ENCODE measurements at regions not wholly inside any gene's neighbourhood (a gene's known extent, or its start where the extent isn't known, plus 50 kb on each side); places are given as distances from the start of the nearest gene placed in this dataset.
"Not testable (repeated sequence)": the region's sequence is repeated elsewhere in the genome, so short reads cannot be mapped to it uniquely, and the experiment has no call there.

- H3K79me1 ChIP-seq (replicated peaks; ENCODE audit: low read length, poor library complexity, severe bottlenecking); H3K27me3 ChIP-seq (ENCODE audit: control insufficient read depth in 1 of 2, insufficient read depth in 1 of 2, low read length in 2 of 2); DNase-seq; H4K8ac ChIP-seq (ENCODE audit: low read length); H3K4ac ChIP-seq (ENCODE audit: low read depth in 1 of 2, low read length in 2 of 2); H3K36me3 ChIP-seq (ENCODE audit: control insufficient read depth in 1 of 2, insufficient read depth in 2 of 2, low read depth in 1 of 2, low read length in 2 of 2); H3K23ac ChIP-seq (ENCODE audit: low read length in 2 of 2); H3K9ac ChIP-seq (ENCODE audit: low read length); H3K4me1 ChIP-seq (ENCODE audit: control insufficient read depth, insufficient read depth, low read depth, low read length); H3K4me2 ChIP-seq (ENCODE audit: low read length, poor library complexity, severe bottlenecking); H3K9me3 ChIP-seq (ENCODE audit: control insufficient read depth, low read length); H2BK120ac ChIP-seq (ENCODE audit: low read depth, low read length); H3K18ac ChIP-seq (ENCODE audit: low read depth in 1 of 2, low read length in 2 of 2); H2BK5ac ChIP-seq (ENCODE audit: low read depth, low read length, poor library complexity, severe bottlenecking); H2AK5ac ChIP-seq (ENCODE audit: low read length, severe bottlenecking); H2AFZ ChIP-seq (ENCODE audit: low read depth, low read length); H2BK12ac ChIP-seq (ENCODE audit: low read length in 2 of 2); H4K91ac ChIP-seq (ENCODE audit: low read length); H3K4me3 ChIP-seq (ENCODE audit: insufficient read depth in 1 of 2, low read depth in 1 of 2, low read length in 2 of 2); H3K27ac ChIP-seq (ENCODE audit: low read length, poor library complexity, severe bottlenecking); H3K14ac ChIP-seq (ENCODE audit: low read length in 2 of 2); H2BK15ac ChIP-seq (ENCODE audit: low read depth, poor library complexity, severe bottlenecking): not testable (repeated sequence)
- WGBS = no CpG with 5 or more reads among the region's 1 CpG
Observed at GRCh38 chrY:3491423-3491822, 87.4 kb upstream of the TGIF2LY start.

GRCh38 chrY:3494539-3494938 lies 84.3 kb upstream of the TGIF2LY start:
- no CpG with 5 or more reads among the region's 3 CpGs for WGBS
- H3K27ac ChIP-seq (ENCODE audit: low read length, poor library complexity, severe bottlenecking); H3K27me3 ChIP-seq (ENCODE audit: control insufficient read depth in 1 of 2, insufficient read depth in 1 of 2, low read length in 2 of 2); H3K9ac ChIP-seq (ENCODE audit: low read length); H2AK5ac ChIP-seq (ENCODE audit: low read length, severe bottlenecking); H3K4ac ChIP-seq (ENCODE audit: low read depth in 1 of 2, low read length in 2 of 2); H3K18ac ChIP-seq (ENCODE audit: low read depth in 1 of 2, low read length in 2 of 2); H2BK12ac ChIP-seq (ENCODE audit: low read length in 2 of 2); H3K23ac ChIP-seq (ENCODE audit: low read length in 2 of 2); H3K9me3 ChIP-seq (ENCODE audit: control insufficient read depth, low read length); H2BK120ac ChIP-seq (ENCODE audit: low read depth, low read length); H3K14ac ChIP-seq (ENCODE audit: low read length in 2 of 2); H2BK15ac ChIP-seq (ENCODE audit: low read depth, poor library complexity, severe bottlenecking); H3K36me3 ChIP-seq (ENCODE audit: control insufficient read depth in 1 of 2, insufficient read depth in 2 of 2, low read depth in 1 of 2, low read length in 2 of 2); H3K4me2 ChIP-seq (ENCODE audit: low read length, poor library complexity, severe bottlenecking); H4K8ac ChIP-seq (ENCODE audit: low read length); H4K91ac ChIP-seq (ENCODE audit: low read length); H2BK5ac ChIP-seq (ENCODE audit: low read depth, low read length, poor library complexity, severe bottlenecking); H3K4me1 ChIP-seq (ENCODE audit: control insufficient read depth, insufficient read depth, low read depth, low read length); DNase-seq; H3K79me1 ChIP-seq (replicated peaks; ENCODE audit: low read length, poor library complexity, severe bottlenecking); H3K4me3 ChIP-seq (ENCODE audit: insufficient read depth in 1 of 2, low read depth in 1 of 2, low read length in 2 of 2); H2AFZ ChIP-seq (ENCODE audit: low read depth, low read length): not testable (repeated sequence)

DNA sequence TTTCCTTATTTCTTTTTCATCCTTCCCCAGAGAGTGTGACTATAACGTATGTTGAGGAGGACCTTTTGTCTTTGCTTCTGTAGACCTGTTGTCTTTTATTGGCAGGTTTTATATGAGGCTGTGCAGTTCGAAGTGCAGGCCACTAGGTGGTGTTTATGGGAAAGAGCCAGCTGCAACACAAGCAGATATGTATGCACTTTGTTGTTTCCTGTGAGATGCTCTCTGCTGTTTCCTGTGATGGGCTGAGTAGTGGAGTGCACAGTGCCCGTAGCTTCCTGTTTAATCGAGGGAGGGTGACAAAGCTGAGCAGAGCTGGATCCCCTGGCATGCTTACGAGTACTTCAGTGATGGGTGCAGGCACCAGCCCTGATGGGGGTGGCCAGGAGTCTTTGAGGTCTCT lies 51.8 kb upstream of the TGIF2LY start:
- not testable (repeated sequence) for H3K4ac ChIP-seq (ENCODE audit: low read depth in 1 of 2, low read length in 2 of 2); H2BK120ac ChIP-seq (ENCODE audit: low read depth, low read length); H3K14ac ChIP-seq (ENCODE audit: low read length in 2 of 2); H2BK5ac ChIP-seq (ENCODE audit: low read depth, low read length, poor library complexity, severe bottlenecking); H4K91ac ChIP-seq (ENCODE audit: low read length); H3K18ac ChIP-seq (ENCODE audit: low read depth in 1 of 2, low read length in 2 of 2); H3K4me2 ChIP-seq (ENCODE audit: low read length, poor library complexity, severe bottlenecking); H2BK15ac ChIP-seq (ENCODE audit: low read depth, poor library complexity, severe bottlenecking); H2BK12ac ChIP-seq (ENCODE audit: low read length in 2 of 2); H3K9ac ChIP-seq (ENCODE audit: low read length); H2AK5ac ChIP-seq (ENCODE audit: low read length, severe bottlenecking); H3K4me3 ChIP-seq (ENCODE audit: insufficient read depth in 1 of 2, low read depth in 1 of 2, low read length in 2 of 2); H2AFZ ChIP-seq (ENCODE audit: low read depth, low read length); H3K27me3 ChIP-seq (ENCODE audit: control insufficient read depth in 1 of 2, insufficient read depth in 1 of 2, low read length in 2 of 2); H3K27ac ChIP-seq (ENCODE audit: low read length, poor library complexity, severe bottlenecking); H4K8ac ChIP-seq (ENCODE audit: low read length); H3K79me1 ChIP-seq (replicated peaks; ENCODE audit: low read length, poor library complexity, severe bottlenecking); H3K4me1 ChIP-seq (ENCODE audit: control insufficient read depth, insufficient read depth, low read depth, low read length); H3K36me3 ChIP-seq (ENCODE audit: control insufficient read depth in 1 of 2, insufficient read depth in 2 of 2, low read depth in 1 of 2, low read length in 2 of 2); H3K9me3 ChIP-seq (ENCODE audit: control insufficient read depth, low read length); H3K23ac ChIP-seq (ENCODE audit: low read length in 2 of 2)
- WGBS = 0% methylated on average over 1 of the region's 5 CpGs
- peak; percentile 24 for DNase-seq

All from mesenchymal stem cell (in vitro differentiated cells and primary cell).